WTC11 (cell line): ENCODE measurements at regions not wholly inside any gene's neighbourhood (a gene's known extent, or its start where the extent isn't known, plus 50 kb on each side); places are given as distances from the start of the nearest gene placed in this dataset.

Source experiments
- ATF3 ChIP-seq: sonication (generic); formaldehyde crosslinking; conservative IDR thresholded peaks from 2 replicates; pipeline ENCODE4 v1.8.1; 2022; ENCODE audit warnings: mild to moderate bottlenecking, missing genetic modification reagents
- CBFB ChIP-seq: sonication (generic); formaldehyde crosslinking; IDR thresholded peaks from 2 replicates; pipeline ENCODE4 v1.8.1; 2022; ENCODE audit warnings: mild to moderate bottlenecking, low read depth, missing genetic modification reagents
- CREM ChIP-seq: sonication (generic); formaldehyde crosslinking; IDR thresholded peaks from 2 replicates; pipeline ENCODE4 v1.8.1; 2022; ENCODE audit warnings: mild to moderate bottlenecking, missing genetic modification reagents, moderate library complexity
- EMX1 ChIP-seq: fragments of 250-450 bp; sonication (Bioruptor Pico); IDR thresholded peaks from 2 replicates; pipeline ENCODE4 v1.8.0; 2021; ENCODE audit warnings: mild to moderate bottlenecking
- MYBL2 ChIP-seq: sonication (generic); formaldehyde crosslinking; IDR thresholded peaks from 2 replicates; pipeline ENCODE4 v1.8.1; 2023; ENCODE audit warnings: mild to moderate bottlenecking, moderate library complexity, missing genetic modification reagents
- ZBTB21 ChIP-seq: sonication (generic); formaldehyde crosslinking; IDR thresholded peaks from 2 replicates; pipeline ENCODE4 v1.8.1; 2023; ENCODE audit warnings: mild to moderate bottlenecking, missing genetic modification reagents, borderline replicate concordance
- TF ChIP-seq, protein P1 (sequence below): fragments of 200-600 bp; IDR thresholded peaks from 2 replicates; pipeline ENCODE4 v1.8.0; 2022; ENCODE audit warnings: antibody characterized with exemption
- TF ChIP-seq, protein P2 (sequence below): sonication (generic); formaldehyde crosslinking; IDR thresholded peaks from 2 replicates; pipeline ENCODE4 v1.8.1; 2022; ENCODE audit warnings: missing genetic modification reagents, borderline replicate concordance

- no peak for TF ChIP-seq ATF3
- no peak for TF ChIP-seq CREM (CRISPR knock-in tag)
- TF ChIP-seq, protein P1, sequence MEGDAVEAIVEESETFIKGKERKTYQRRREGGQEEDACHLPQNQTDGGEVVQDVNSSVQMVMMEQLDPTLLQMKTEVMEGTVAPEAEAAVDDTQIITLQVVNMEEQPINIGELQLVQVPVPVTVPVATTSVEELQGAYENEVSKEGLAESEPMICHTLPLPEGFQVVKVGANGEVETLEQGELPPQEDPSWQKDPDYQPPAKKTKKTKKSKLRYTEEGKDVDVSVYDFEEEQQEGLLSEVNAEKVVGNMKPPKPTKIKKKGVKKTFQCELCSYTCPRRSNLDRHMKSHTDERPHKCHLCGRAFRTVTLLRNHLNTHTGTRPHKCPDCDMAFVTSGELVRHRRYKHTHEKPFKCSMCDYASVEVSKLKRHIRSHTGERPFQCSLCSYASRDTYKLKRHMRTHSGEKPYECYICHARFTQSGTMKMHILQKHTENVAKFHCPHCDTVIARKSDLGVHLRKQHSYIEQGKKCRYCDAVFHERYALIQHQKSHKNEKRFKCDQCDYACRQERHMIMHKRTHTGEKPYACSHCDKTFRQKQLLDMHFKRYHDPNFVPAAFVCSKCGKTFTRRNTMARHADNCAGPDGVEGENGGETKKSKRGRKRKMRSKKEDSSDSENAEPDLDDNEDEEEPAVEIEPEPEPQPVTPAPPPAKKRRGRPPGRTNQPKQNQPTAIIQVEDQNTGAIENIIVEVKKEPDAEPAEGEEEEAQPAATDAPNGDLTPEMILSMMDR = no peak
- TF ChIP-seq, protein P2, sequence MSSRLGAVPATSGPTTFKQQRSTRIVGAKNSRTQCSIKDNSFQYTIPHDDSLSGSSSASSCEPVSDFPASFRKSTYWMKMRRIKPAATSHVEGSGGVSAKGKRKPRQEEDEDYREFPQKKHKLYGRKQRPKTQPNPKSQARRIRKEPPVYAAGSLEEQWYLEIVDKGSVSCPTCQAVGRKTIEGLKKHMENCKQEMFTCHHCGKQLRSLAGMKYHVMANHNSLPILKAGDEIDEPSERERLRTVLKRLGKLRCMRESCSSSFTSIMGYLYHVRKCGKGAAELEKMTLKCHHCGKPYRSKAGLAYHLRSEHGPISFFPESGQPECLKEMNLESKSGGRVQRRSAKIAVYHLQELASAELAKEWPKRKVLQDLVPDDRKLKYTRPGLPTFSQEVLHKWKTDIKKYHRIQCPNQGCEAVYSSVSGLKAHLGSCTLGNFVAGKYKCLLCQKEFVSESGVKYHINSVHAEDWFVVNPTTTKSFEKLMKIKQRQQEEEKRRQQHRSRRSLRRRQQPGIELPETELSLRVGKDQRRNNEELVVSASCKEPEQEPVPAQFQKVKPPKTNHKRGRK (CRISPR knock-in tag) = no peak
- no peak for TF ChIP-seq EMX1 (CRISPR knock-in tag)
- TF ChIP-seq CBFB (CRISPR knock-in tag) = no peak
- no peak for TF ChIP-seq MYBL2 (CRISPR knock-in tag)
- no peak for TF ChIP-seq ZBTB21
Observed at GRCh38 chr12:58419905-58420304, 478.5 kb downstream of the ATP23 start.
